Natural killer cell (primary cell): ENCODE measurements at regions not wholly inside any gene's neighbourhood (a gene's known extent, or its start where the extent isn't known, plus 50 kb on each side); places are given as distances from the start of the nearest gene placed in this dataset.

ENCODE experiments used
- ATAC-seq, 3 donors: fragments of 150-1000 bp in 2 of 3; fragments of 200-7000 bp in 1 of 3; cut with Tn5 transposase; 1 replicate in 1 of 3; 2 replicates in 2 of 3; pipeline ENCODE4 v1.10.0; 2021; ENCODE audit warnings: mild to moderate bottlenecking in 2 of 3, moderate library complexity in 2 of 3
- DNase-seq, 2 donors: peaks; one replicate each; pipeline versions ENCODE4 v3.0.0 to v3.0.0-alpha.2; 2013 to 2021; ENCODE audit warnings: mixed read lengths in 1 of 2
- H3K27ac ChIP-seq: one replicate; pipeline ENCODE4 v1.5.1; 2013; ENCODE audit warnings: mild to moderate bottlenecking, low read length
- H3K27me3 ChIP-seq: one replicate; pipeline ENCODE4 v1.6.1; 2013; ENCODE audit warnings: low read length; ENCODE audit not compliant: control insufficient read depth, insufficient read depth
- H3K36me3 ChIP-seq: one replicate; pipeline ENCODE4 v1.6.1; 2013; ENCODE audit warnings: low read length; ENCODE audit not compliant: control insufficient read depth, insufficient read depth
- H3K4me1 ChIP-seq: one replicate; pipeline ENCODE4 v1.6.1; 2013; ENCODE audit warnings: low read length; ENCODE audit not compliant: control insufficient read depth, insufficient read depth
- H3K4me3 ChIP-seq: one replicate; pipeline ENCODE4 v1.5.1; 2013; ENCODE audit warnings: low read length
- H3K9me3 ChIP-seq: one replicate; pipeline ENCODE4 v1.6.1; 2013; ENCODE audit warnings: low read length; ENCODE audit not compliant: control insufficient read depth, insufficient read depth
- H3K27ac Mint-ChIP-seq, 2 donors: one replicate each; pipeline ENCODE4 v1.8.0; 2022; ENCODE audit warnings: mild to moderate bottlenecking in 2 of 2, mixed read lengths in 2 of 2, moderate library complexity in 1 of 2
- H3K27me3 Mint-ChIP-seq, 2 donors: one replicate each; pipeline ENCODE4 v1.8.0; 2022; ENCODE audit warnings: low read depth in 2 of 2, mixed read lengths in 2 of 2
- H3K36me3 Mint-ChIP-seq: one replicate; pipeline ENCODE4 v1.8.0; 2022; ENCODE audit warnings: mixed read lengths
- H3K4me1 Mint-ChIP-seq, 2 donors: one replicate each; pipeline ENCODE4 v1.8.0; 2022; ENCODE audit warnings: mixed read lengths in 2 of 2
- H3K4me3 Mint-ChIP-seq: one replicate; pipeline ENCODE4 v1.8.0; 2022; ENCODE audit warnings: mild to moderate bottlenecking, moderate library complexity, mixed read lengths
- H3K9me3 Mint-ChIP-seq, 2 donors: one replicate each; pipeline ENCODE4 v1.8.0; 2022; ENCODE audit warnings: mixed read lengths in 2 of 2
- WGBS: methylation state at CpG from one replicate; pipeline ENCODE4 v1.1.7; 2013; ENCODE audit warnings: missing lambda C conversion rate; ENCODE audit not compliant: insufficient coverage; 5-methylcytosine and 5-hydroxymethylcytosine counted together
- intact Hi-C: fragments of 100-400 bp; cut with micrococcal nuclease; formaldehyde crosslinking; loops from one replicate; pipeline ENCODE4 v1.14.2; 2022
- TF ChIP-seq, protein P1 (sequence below): fragments of 200-600 bp; IDR thresholded peaks from one replicate; pipeline ENCODE4 v1.8.0; 2022; ENCODE audit warnings: antibody characterized with exemption

DNA sequence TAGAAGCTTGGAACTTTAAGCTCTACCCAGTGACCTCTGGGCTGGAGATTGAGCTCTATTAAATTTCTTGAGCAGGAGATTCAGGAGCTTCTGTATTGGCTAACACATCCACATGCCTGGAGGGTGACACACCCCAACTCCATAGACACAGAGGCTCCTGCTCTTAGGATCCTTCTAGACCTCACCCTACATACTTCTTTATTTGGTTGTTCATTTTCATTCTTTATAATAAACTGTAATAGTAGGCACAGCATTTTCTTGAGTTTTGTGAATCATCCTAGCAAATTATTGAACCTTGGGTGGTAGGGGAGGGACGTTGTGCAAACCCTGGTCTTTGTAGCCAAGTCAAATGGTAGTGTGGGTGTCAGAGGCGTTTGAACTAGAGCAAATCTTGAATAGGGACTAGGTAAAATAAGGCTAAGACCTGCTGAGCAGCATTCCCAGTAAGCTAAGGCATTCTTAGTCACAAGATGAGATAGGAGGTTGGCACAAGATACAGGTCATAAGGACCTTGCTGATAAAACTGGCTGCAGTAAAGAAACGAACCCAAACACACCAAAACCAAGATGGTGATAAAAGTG is 323.8 kb upstream of the GALNT5 start:
- Mint-ChIP-seq H3K4me3 (no peak overlapping the region), H3K27ac (no peak overlapping the region), H3K27me3 (no peaks in the 10 kb centered on the region), H3K36me3 (no peaks in the 10 kb centered on the region), H3K4me1 (no peaks in the 10 kb centered on the region), H3K9me3 (peaks cover 8% of the 10 kb centered on the region in 2 donors)
- H3K4me3 ChIP-seq, result no peak overlapping the region
- H3K27ac ChIP-seq, result no peak overlapping the region
- 38% methylated on average over 3 of the region's 3 CpGs for WGBS
- TF ChIP-seq, protein P1, sequence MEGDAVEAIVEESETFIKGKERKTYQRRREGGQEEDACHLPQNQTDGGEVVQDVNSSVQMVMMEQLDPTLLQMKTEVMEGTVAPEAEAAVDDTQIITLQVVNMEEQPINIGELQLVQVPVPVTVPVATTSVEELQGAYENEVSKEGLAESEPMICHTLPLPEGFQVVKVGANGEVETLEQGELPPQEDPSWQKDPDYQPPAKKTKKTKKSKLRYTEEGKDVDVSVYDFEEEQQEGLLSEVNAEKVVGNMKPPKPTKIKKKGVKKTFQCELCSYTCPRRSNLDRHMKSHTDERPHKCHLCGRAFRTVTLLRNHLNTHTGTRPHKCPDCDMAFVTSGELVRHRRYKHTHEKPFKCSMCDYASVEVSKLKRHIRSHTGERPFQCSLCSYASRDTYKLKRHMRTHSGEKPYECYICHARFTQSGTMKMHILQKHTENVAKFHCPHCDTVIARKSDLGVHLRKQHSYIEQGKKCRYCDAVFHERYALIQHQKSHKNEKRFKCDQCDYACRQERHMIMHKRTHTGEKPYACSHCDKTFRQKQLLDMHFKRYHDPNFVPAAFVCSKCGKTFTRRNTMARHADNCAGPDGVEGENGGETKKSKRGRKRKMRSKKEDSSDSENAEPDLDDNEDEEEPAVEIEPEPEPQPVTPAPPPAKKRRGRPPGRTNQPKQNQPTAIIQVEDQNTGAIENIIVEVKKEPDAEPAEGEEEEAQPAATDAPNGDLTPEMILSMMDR, result no peak
- H3K27me3 ChIP-seq, result no peaks in the 10 kb centered on the region
- no peaks in the 10 kb centered on the region for H3K36me3 ChIP-seq
- no peaks in the 10 kb centered on the region for H3K4me1 ChIP-seq
- H3K9me3 ChIP-seq, result no peaks in the 10 kb centered on the region
- no peak for DNase-seq
- no peak for ATAC-seq
- intact Hi-C loops, result no loop called here

DNA sequence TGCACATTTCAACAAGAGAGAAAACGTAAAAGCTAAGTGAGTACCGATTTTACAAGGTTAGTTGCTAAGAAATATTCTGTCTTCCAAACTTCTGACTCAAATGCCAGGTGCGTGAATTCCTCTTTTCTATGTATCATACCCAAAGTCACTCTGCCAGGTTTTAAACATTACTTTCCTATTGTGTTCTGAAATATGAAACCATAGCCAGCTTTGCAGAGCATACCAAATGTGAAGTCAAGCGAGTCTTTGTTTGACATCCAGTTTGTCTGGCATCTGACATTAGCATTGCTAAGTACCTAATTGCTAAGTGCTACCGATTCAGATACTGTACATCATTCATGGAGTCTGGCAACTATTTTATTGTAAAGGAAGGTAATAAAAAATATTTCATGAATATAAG is 321.9 kb upstream of the GALNT5 start:
- H3K36me3 ChIP-seq, result no peaks in the 10 kb centered on the region
- Mint-ChIP-seq H3K27ac (no peak overlapping the region), H3K9me3 (peaks cover 3 to 5% of the 10 kb centered on the region in 2 donors), H3K4me1 (no peaks in the 10 kb centered on the region), H3K36me3 (no peaks in the 10 kb centered on the region), H3K27me3 (no peaks in the 10 kb centered on the region), H3K4me3 (no peak overlapping the region)
- WGBS, result 81% methylated on average over 4 of the region's 5 CpGs
- ATAC-seq (no peak), DNase-seq (no peak)
- no peaks in the 10 kb centered on the region for H3K27me3 ChIP-seq
- H3K4me1 ChIP-seq, result no peaks in the 10 kb centered on the region
- intact Hi-C loops, result no loop called here
- no peaks in the 10 kb centered on the region for H3K9me3 ChIP-seq
- TF ChIP-seq, protein P1, result no peak
- H3K4me3 ChIP-seq, result no peak overlapping the region
- H3K27ac ChIP-seq, result no peak overlapping the region

DNA sequence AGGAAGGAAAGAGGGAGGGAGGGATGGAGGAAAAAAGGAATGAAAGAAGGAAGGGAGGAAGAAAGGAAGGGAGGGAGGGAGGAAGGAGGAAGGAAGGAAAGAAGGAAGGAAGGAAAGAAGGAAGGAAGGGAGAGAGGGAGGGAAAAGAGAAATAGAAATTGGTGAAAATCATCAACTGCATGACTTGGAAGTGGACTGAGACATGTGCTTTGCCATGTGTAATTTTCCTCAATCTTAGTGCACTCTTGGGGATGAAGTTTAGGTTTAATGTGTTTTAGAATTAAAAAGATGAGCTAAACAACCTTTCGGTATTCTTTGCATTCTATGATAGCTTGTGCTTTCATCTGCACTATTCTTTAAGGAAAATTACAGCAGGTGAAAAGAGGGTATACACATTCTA is 320.1 kb upstream of the GALNT5 start:
- no CpG with 5 or more reads among the region's 1 CpG for WGBS
- Histone ChIP-seq H3K4me3 (no peak overlapping the region), H3K27me3 (no peaks in the 10 kb centered on the region), H3K36me3 (no peaks in the 10 kb centered on the region), H3K4me1 (no peaks in the 10 kb centered on the region), H3K9me3 (no peaks in the 10 kb centered on the region), H3K27ac (no peak overlapping the region)
- no peaks in the 10 kb centered on the region for H3K27me3 Mint-ChIP-seq
- no peaks in the 10 kb centered on the region for H3K36me3 Mint-ChIP-seq
- ATAC-seq, result no peak
- no peak overlapping the region for H3K27ac Mint-ChIP-seq
- H3K4me3 Mint-ChIP-seq, result no peak overlapping the region
- peaks cover 3 to 5% of the 10 kb centered on the region in 2 donors for H3K9me3 Mint-ChIP-seq
- intact Hi-C loops, result no loop called here
- TF ChIP-seq, protein P1, result no peak
- H3K4me1 Mint-ChIP-seq, result no peaks in the 10 kb centered on the region
- DNase-seq, result no peak

DNA sequence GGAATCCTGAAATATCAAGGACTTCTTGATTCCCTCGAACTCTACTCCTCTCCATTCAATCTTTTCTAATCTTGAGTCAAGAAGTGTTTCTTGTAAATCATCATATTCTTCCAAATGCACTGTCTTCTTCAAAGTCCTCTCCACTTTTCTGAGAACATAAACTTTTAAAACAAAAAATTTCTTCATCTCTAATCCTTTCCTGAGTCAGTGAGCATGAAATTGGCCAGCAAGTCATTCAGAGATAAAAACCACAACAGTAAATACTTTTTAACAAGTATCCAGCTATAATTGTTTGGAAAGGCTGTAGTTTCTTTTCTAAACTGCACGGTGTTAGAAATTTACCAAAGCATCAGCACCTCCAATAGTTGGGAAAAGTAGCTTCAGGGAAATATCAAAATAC is 312.6 kb upstream of the GALNT5 start:
- TF ChIP-seq, protein P1, result no peak

More for the DNA sequence above, 312.6 kb upstream of the GALNT5 start:
- Histone ChIP-seq H3K27ac (no peak overlapping the region), H3K9me3 (no peaks in the 10 kb centered on the region), H3K27me3 (no peaks in the 10 kb centered on the region), H3K4me1 (no peaks in the 10 kb centered on the region), H3K36me3 (no peaks in the 10 kb centered on the region), H3K4me3 (no peak overlapping the region)
- WGBS, result 62% methylated on average over 1 of the region's 2 CpGs
- Mint-ChIP-seq H3K4me3 (no peak overlapping the region), H3K36me3 (no peaks in the 10 kb centered on the region), H3K27ac (no peak overlapping the region), H3K9me3 (peaks cover 2 to 3% of the 10 kb centered on the region in 2 donors), H3K4me1 (no peaks in the 10 kb centered on the region), H3K27me3 (no peaks in the 10 kb centered on the region)
- intact Hi-C loops, result no loop called here
- ATAC-seq (no peak), DNase-seq (no peak)
